Esophagus squamous epithelium (tissue), 5 donors: ENCODE measurements at regions not wholly inside any gene's neighbourhood (a gene's known extent, or its start where the extent isn't known, plus 50 kb on each side); places are given as distances from the start of the nearest gene placed in this dataset.

ENCODE experiments used
- DNase-seq: peaks from one replicate; lab custom pipeline; 2025; lab: John Stamatoyannopoulos, UW
- H3K27ac ChIP-seq, 4 donors: fragments of 200-600 bp; sonication (generic); one replicate each; pipeline ENCODE4 v1.5.1; 2016 to 2019; ENCODE audit warnings: mild to moderate bottlenecking in 1 of 4
- H3K27me3 ChIP-seq, 4 donors: fragments of 200-600 bp; sonication (generic); 1 replicate in 3 of 4; 2 replicates in 1 of 4; pipeline versions ENCODE4 v1.5.1 to v1.6.0; 2017 to 2021; ENCODE audit warnings: antibody characterized with exemption in 1 of 4
- H3K36me3 ChIP-seq, 3 donors: fragments of 200-600 bp; sonication (generic); one replicate each; pipeline ENCODE4 v1.5.1; 2016 to 2019
- H3K4me1 ChIP-seq, 3 donors: fragments of 200-600 bp; sonication (generic); one replicate each; pipeline ENCODE4 v1.5.1; 2017 to 2019
- H3K4me3 ChIP-seq, 4 donors: fragments of 200-600 bp; sonication (generic); 1 replicate in 3 of 4; 2 replicates in 1 of 4; pipeline ENCODE4 v1.5.1; 2016 to 2019; ENCODE audit warnings: mild to moderate bottlenecking in 2 of 4, moderate library complexity in 1 of 4
- H3K9me3 ChIP-seq, 3 donors: fragments of 200-600 bp; sonication (generic); one replicate each; pipeline ENCODE4 v1.5.1; 2016 to 2019
- POLR2A ChIP-seq, 4 donors: fragments of 450-650 bp; IDR thresholded peaks; one replicate each; pipeline ENCODE4 v1.6.1; 2017; ENCODE audit warnings: antibody characterized with exemption in 4 of 4, mild to moderate bottlenecking in 4 of 4, moderate library complexity in 3 of 4
- WGBS, 2 donors: methylation state at CpG; one replicate each; pipeline ENCODE4 v1.1.5; 2018; 5-methylcytosine and 5-hydroxymethylcytosine counted together
- intact Hi-C: fragments of 100-400 bp; cut with DNase I; formaldehyde crosslinking; loops from one replicate; pipeline ENCODE4 v1.15.0; 2022
- TF ChIP-seq, protein P1 (sequence below), 6 experiments: fragments of 450-650 bp in 4 of 6; fragments of 200-600 bp in 2 of 6; sonication (generic) in 2 of 6; IDR thresholded peaks; one replicate each; pipeline ENCODE4 v1.5.1; 2016 to 2019; ENCODE audit warnings: antibody characterized with exemption in 6 of 6, mild to moderate bottlenecking in 4 of 6, moderate library complexity in 4 of 6
- donor health status: DM: yes; HTN: yes; CAD: no.

GRCh38 chr3:110650741-110651140 lies 420.9 kb upstream of the NECTIN3 start:
- no peak for DNase-seq
- H3K36me3 ChIP-seq, result no peaks in the 10 kb centered on the region
- H3K27ac ChIP-seq, result no peak overlapping the region
- no peaks in the 10 kb centered on the region for H3K4me1 ChIP-seq
- no peaks in the 10 kb centered on the region for H3K9me3 ChIP-seq
- no peaks in the 10 kb centered on the region for H3K27me3 ChIP-seq
- 52 to 54% methylated on average over 1 of the region's 1 CpG for WGBS, 2 donors
- intact Hi-C loops, result no loop called here
- no peak overlapping the region for H3K4me3 ChIP-seq
- TF ChIP-seq, protein P1, sequence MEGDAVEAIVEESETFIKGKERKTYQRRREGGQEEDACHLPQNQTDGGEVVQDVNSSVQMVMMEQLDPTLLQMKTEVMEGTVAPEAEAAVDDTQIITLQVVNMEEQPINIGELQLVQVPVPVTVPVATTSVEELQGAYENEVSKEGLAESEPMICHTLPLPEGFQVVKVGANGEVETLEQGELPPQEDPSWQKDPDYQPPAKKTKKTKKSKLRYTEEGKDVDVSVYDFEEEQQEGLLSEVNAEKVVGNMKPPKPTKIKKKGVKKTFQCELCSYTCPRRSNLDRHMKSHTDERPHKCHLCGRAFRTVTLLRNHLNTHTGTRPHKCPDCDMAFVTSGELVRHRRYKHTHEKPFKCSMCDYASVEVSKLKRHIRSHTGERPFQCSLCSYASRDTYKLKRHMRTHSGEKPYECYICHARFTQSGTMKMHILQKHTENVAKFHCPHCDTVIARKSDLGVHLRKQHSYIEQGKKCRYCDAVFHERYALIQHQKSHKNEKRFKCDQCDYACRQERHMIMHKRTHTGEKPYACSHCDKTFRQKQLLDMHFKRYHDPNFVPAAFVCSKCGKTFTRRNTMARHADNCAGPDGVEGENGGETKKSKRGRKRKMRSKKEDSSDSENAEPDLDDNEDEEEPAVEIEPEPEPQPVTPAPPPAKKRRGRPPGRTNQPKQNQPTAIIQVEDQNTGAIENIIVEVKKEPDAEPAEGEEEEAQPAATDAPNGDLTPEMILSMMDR (IDR thresholded peaks at IDR 0.05), result no peak
- TF ChIP-seq POLR2A (IDR thresholded peaks at IDR 0.05), result no peak

- H3K4me1 ChIP-seq, result no peaks in the 10 kb centered on the region
- 60 to 74% methylated on average over 3 of the region's 3 CpGs for WGBS, 2 donors
- no peak for TF ChIP-seq POLR2A (IDR thresholded peaks at IDR 0.05)
- TF ChIP-seq, protein P1 (IDR thresholded peaks at IDR 0.05), result no peak
- intact Hi-C loops, result no loop called here
- H3K27ac ChIP-seq, result no peak overlapping the region
- no peaks in the 10 kb centered on the region for H3K27me3 ChIP-seq
- no peaks in the 10 kb centered on the region for H3K36me3 ChIP-seq
- DNase-seq, result no peak
- H3K4me3 ChIP-seq, result no peak overlapping the region
- H3K9me3 ChIP-seq, result no peaks in the 10 kb centered on the region
Measured at GRCh38 chr3:110654843-110655502, 416.6 kb upstream of the NECTIN3 start.

DNA sequence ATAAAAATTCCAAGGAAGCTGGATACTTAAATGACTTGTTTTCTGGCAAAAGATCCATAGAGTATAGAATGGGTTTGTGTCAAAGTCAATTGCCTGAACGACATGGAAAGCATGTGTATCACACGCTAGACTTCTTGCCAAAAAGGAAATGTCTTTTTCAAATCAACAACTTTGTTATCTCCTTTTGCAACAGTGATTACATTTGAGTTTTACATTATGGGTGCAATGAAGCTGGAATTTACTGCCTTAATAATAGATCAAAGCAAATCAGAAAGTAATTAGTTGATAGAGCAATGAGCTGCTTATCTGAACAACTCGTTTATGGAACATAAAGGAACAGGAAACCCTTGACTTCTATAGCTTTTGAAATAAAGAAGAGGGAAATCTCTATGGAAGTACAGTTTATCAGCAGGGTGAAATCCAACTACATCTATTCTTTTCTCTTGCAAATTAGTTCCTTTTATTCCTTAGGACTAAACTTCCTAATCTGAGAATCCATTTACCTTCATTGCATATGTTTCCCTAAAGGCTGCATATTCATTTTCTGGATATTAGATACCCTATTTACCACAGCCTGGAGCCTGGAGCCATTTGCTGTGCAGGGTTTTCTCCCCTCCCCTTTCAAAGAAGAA lies 415.1 kb upstream of the NECTIN3 start:
- H3K27me3 ChIP-seq, result no peaks in the 10 kb centered on the region
- 27 to 36% methylated on average over 3 of the region's 3 CpGs for WGBS, 2 donors
- intact Hi-C loops, result no loop called here
- H3K27ac ChIP-seq, result no peak overlapping the region
- H3K36me3 ChIP-seq, result no peaks in the 10 kb centered on the region
- no peak overlapping the region for H3K4me3 ChIP-seq
- DNase-seq, result no peak
- TF ChIP-seq, protein P1 (IDR thresholded peaks at IDR 0.05), result no peak
- TF ChIP-seq POLR2A (IDR thresholded peaks at IDR 0.05), result no peak
- peaks cover 0 to 5% (median 0%) of the 10 kb centered on the region in 3 donors for H3K9me3 ChIP-seq
- no peaks in the 10 kb centered on the region for H3K4me1 ChIP-seq

- 37 to 42% methylated on average over 2 of the region's 2 CpGs for WGBS, 2 donors
- Histone ChIP-seq H3K4me3 (no peak overlapping the region), H3K9me3 (peaks cover 0 to 11% (median 0%) of the 10 kb centered on the region in 3 donors), H3K27ac (no peak overlapping the region), H3K4me1 (no peaks in the 10 kb centered on the region), H3K27me3 (no peaks in the 10 kb centered on the region), H3K36me3 (no peaks in the 10 kb centered on the region)
- DNase-seq, result no peak
- TF ChIP-seq, protein P1 (IDR thresholded peaks at IDR 0.05), result no peak
- TF ChIP-seq POLR2A (IDR thresholded peaks at IDR 0.05), result no peak
- intact Hi-C loops, result no loop called here
Measured at GRCh38 chr3:110664148-110664547, 407.5 kb upstream of the NECTIN3 start.

GRCh38 chr3:110666495-110666894 lies 405.1 kb upstream of the NECTIN3 start:
- no peaks in the 10 kb centered on the region for H3K36me3 ChIP-seq
- H3K27ac ChIP-seq, result no peak overlapping the region
- H3K9me3 ChIP-seq, result peaks cover 0 to 18% (median 0%) of the 10 kb centered on the region in 3 donors
- DNase-seq, result no peak
- no peaks in the 10 kb centered on the region for H3K4me1 ChIP-seq
- 61 to 80% methylated on average over 1 to 2 of the region's 2 CpGs for WGBS, 2 donors
- H3K27me3 ChIP-seq, result no peaks in the 10 kb centered on the region
- H3K4me3 ChIP-seq, result no peak overlapping the region
- no peak for TF ChIP-seq POLR2A (IDR thresholded peaks at IDR 0.05)
- TF ChIP-seq, protein P1 (IDR thresholded peaks at IDR 0.05), result no peak
- intact Hi-C loops, result no loop called here
